Activated naive CD4-positive, alpha-beta T cell treated with anti-CD3 and anti-CD28 coated beads for 36 hours (primary cell): ENCODE measurements at regions not wholly inside any gene's neighbourhood (a gene's known extent, or its start where the extent isn't known, plus 50 kb on each side); places are given as distances from the start of the nearest gene placed in this dataset.

Source experiments
- CTCF ChIA-PET: fragments of 350-600 bp; sonication (Branson Sonifier 250); formaldehyde crosslinking; loops from one replicate; lab custom pipeline; 2021; ENCODE audit warnings: antibody characterized with exemption; lab: Charles Lee
- DNase-seq: peaks from one replicate; pipeline ENCODE4 v3.0.0-alpha.2; 2020
- H3K27ac Mint-ChIP-seq: one replicate; pipeline ENCODE4 v1.8.0; 2021; ENCODE audit warnings: mild to moderate bottlenecking, mixed read lengths
- H3K27me3 Mint-ChIP-seq: one replicate; pipeline ENCODE4 v1.8.0; 2021; ENCODE audit warnings: low read depth, mixed read lengths
- H3K36me3 Mint-ChIP-seq: one replicate; pipeline ENCODE4 v1.8.0; 2021; ENCODE audit warnings: low read depth, mixed read lengths
- H3K4me1 Mint-ChIP-seq: one replicate; pipeline ENCODE4 v1.8.0; 2021; ENCODE audit warnings: low read depth, mixed read lengths
- H3K4me3 Mint-ChIP-seq: one replicate; pipeline ENCODE4 v1.8.0; 2021; ENCODE audit warnings: mild to moderate bottlenecking, moderate library complexity, mixed read lengths
- H3K9me3 Mint-ChIP-seq: one replicate; pipeline ENCODE4 v1.8.0; 2021; ENCODE audit warnings: mixed read lengths
- intact Hi-C: fragments of 100-400 bp; cut with micrococcal nuclease; formaldehyde crosslinking; loops from one replicate; pipeline ENCODE4 v1.15.1; 2023

GRCh38 chr16:85162478-85163277, 50.4 kb upstream of the CIBAR2 start:
- Mint-ChIP-seq H3K27me3 (peaks cover under 1% of the 10 kb centered on the region), H3K36me3 (no peaks in the 10 kb centered on the region), H3K27ac (no peak overlapping the region), H3K9me3 (no peaks in the 10 kb centered on the region), H3K4me1 (peaks cover 6% of the 10 kb centered on the region), H3K4me3 (no peak overlapping the region)
- intact Hi-C loops = no loop called here
- DNase-seq = no peak
- CTCF ChIA-PET = no interaction called here

GRCh38 chr16:85163278-85164112, 51.2 kb upstream of the CIBAR2 start:
- Mint-ChIP-seq H3K36me3 (no peaks in the 10 kb centered on the region), H3K4me1 (no peaks in the 10 kb centered on the region), H3K27me3 (peaks cover 6% of the 10 kb centered on the region), H3K4me3 (no peak overlapping the region), H3K27ac (no peak overlapping the region), H3K9me3 (no peaks in the 10 kb centered on the region)
- intact Hi-C loops = no loop called here
- CTCF ChIA-PET = no interaction called here
- no peak for DNase-seq

- CTCF ChIA-PET = no interaction called here
- H3K27ac Mint-ChIP-seq = no peak overlapping the region
- DNase-seq = no peak
- peaks cover 6% of the 10 kb centered on the region for H3K27me3 Mint-ChIP-seq
- no peaks in the 10 kb centered on the region for H3K9me3 Mint-ChIP-seq
- intact Hi-C loops = no loop called here
- no peak overlapping the region for H3K4me3 Mint-ChIP-seq
- no peaks in the 10 kb centered on the region for H3K36me3 Mint-ChIP-seq
- no peaks in the 10 kb centered on the region for H3K4me1 Mint-ChIP-seq
Measured at GRCh38 chr16:85164431-85164830, 52.2 kb upstream of the CIBAR2 start.

- no peaks in the 10 kb centered on the region for H3K9me3 Mint-ChIP-seq
- CTCF ChIA-PET = no interaction called here
- no peaks in the 10 kb centered on the region for H3K4me1 Mint-ChIP-seq
- H3K27me3 Mint-ChIP-seq = peaks cover 6% of the 10 kb centered on the region
- no peak for DNase-seq
- intact Hi-C loops = no loop called here
- no peak overlapping the region for H3K27ac Mint-ChIP-seq
- H3K4me3 Mint-ChIP-seq = no peak overlapping the region
- no peaks in the 10 kb centered on the region for H3K36me3 Mint-ChIP-seq
Measured at GRCh38 chr16:85164838-85165516, 52.7 kb upstream of the CIBAR2 start.

- H3K27ac Mint-ChIP-seq = no peak overlapping the region
- H3K9me3 Mint-ChIP-seq = no peaks in the 10 kb centered on the region
- CTCF ChIA-PET = no interaction called here
- no peaks in the 10 kb centered on the region for H3K36me3 Mint-ChIP-seq
- intact Hi-C loops = no loop called here
- peaks cover 11% of the 10 kb centered on the region for H3K27me3 Mint-ChIP-seq
- H3K4me3 Mint-ChIP-seq = no peak overlapping the region
- no peak for DNase-seq
- H3K4me1 Mint-ChIP-seq = no peaks in the 10 kb centered on the region
Measured at GRCh38 chr16:85165781-85166180, 53.5 kb upstream of the CIBAR2 start.

GRCh38 chr16:85166281-85166680, 54.0 kb upstream of the CIBAR2 start:
- no peak overlapping the region for H3K4me3 Mint-ChIP-seq
- CTCF ChIA-PET = no interaction called here
- intact Hi-C loops = no loop called here
- H3K27me3 Mint-ChIP-seq = peaks cover 14% of the 10 kb centered on the region
- no peaks in the 10 kb centered on the region for H3K36me3 Mint-ChIP-seq
- no peak overlapping the region for H3K27ac Mint-ChIP-seq
- no peaks in the 10 kb centered on the region for H3K9me3 Mint-ChIP-seq
- no peaks in the 10 kb centered on the region for H3K4me1 Mint-ChIP-seq
- no peak for DNase-seq

GRCh38 chr16:85166699-85167588, 54.7 kb upstream of the CIBAR2 start:
- Mint-ChIP-seq H3K27ac (no peak overlapping the region), H3K27me3 (peaks cover 21% of the 10 kb centered on the region), H3K36me3 (no peaks in the 10 kb centered on the region), H3K4me3 (no peak overlapping the region), H3K9me3 (no peaks in the 10 kb centered on the region), H3K4me1 (no peaks in the 10 kb centered on the region)
- DNase-seq = no peak
- intact Hi-C loops = no loop called here
- CTCF ChIA-PET = no interaction called here

GRCh38 chr16:85167589-85168537, 55.6 kb upstream of the CIBAR2 start:
- no peak overlapping the region for H3K4me3 Mint-ChIP-seq
- no peak for DNase-seq
- no peak overlapping the region for H3K27ac Mint-ChIP-seq
- CTCF ChIA-PET = no interaction called here
- intact Hi-C loops = no loop called here
- no peaks in the 10 kb centered on the region for H3K4me1 Mint-ChIP-seq
- H3K9me3 Mint-ChIP-seq = no peaks in the 10 kb centered on the region
- no peaks in the 10 kb centered on the region for H3K36me3 Mint-ChIP-seq
- peaks cover 30% of the 10 kb centered on the region for H3K27me3 Mint-ChIP-seq

GRCh38 chr16:85168732-85169256, 56.5 kb upstream of the CIBAR2 start:
- Mint-ChIP-seq H3K4me3 (peak overlapping the region; percentile 46), H3K36me3 (no peaks in the 10 kb centered on the region), H3K27ac (no peak overlapping the region), H3K9me3 (no peaks in the 10 kb centered on the region), H3K27me3 (peaks cover 38% of the 10 kb centered on the region), H3K4me1 (no peaks in the 10 kb centered on the region)
- intact Hi-C loops = no loop called here
- CTCF ChIA-PET = no interaction called here
- DNase-seq = no peak

GRCh38 chr16:85169333-85170065, 57.2 kb upstream of the CIBAR2 start:
- Mint-ChIP-seq H3K27ac (no peak overlapping the region), H3K4me3 (no peak overlapping the region), H3K4me1 (no peaks in the 10 kb centered on the region), H3K9me3 (no peaks in the 10 kb centered on the region), H3K36me3 (no peaks in the 10 kb centered on the region), H3K27me3 (peaks cover 45% of the 10 kb centered on the region)
- CTCF ChIA-PET = no interaction called here
- no peak for DNase-seq
- intact Hi-C loops = no loop called here
